A673 (cell line): ENCODE measurements at regions not wholly inside any gene's neighbourhood (a gene's known extent, or its start where the extent isn't known, plus 50 kb on each side); places are given as distances from the start of the nearest gene placed in this dataset.

ENCODE experiments used
- EZH2 ChIP-seq: fragments of 200-600 bp; sonication (generic); IDR thresholded peaks from 2 replicates; pipeline ENCODE4 v1.6.1; 2017; ENCODE audit warnings: borderline replicate concordance, low read depth, mild to moderate bottlenecking, mixed read lengths, antibody characterized with exemption, low read length; ENCODE audit not compliant: poor library complexity, severe bottlenecking
- TF ChIP-seq, protein P1 (sequence below): fragments of 300-800, 200-600 bp; sonication (generic); conservative IDR thresholded peaks from 2 replicates; pipeline ENCODE4 v1.5.1; 2017; ENCODE audit warnings: low read depth, mild to moderate bottlenecking, antibody characterized with exemption, low read length, moderate library complexity, mixed read lengths

DNA sequence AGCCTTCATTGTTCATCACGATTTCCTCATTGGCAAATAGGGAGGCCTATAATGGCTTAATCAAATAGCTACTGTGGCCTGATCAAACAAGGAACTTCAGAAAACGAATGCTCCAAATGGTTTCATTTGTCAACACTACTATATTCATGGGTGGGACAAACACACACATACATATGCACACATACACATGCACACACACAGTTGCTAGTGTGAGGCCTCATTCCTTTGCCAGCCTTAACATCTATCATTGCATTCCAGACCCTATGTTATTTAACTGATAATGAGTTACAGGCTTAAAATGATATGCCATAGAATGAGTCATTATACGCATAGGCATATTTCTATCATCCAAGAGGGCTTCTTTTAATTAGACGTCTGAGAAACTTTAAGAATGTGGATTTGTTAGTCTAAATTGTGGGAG is 140.2 kb downstream of the KLF5 start:
- TF ChIP-seq, protein P1, sequence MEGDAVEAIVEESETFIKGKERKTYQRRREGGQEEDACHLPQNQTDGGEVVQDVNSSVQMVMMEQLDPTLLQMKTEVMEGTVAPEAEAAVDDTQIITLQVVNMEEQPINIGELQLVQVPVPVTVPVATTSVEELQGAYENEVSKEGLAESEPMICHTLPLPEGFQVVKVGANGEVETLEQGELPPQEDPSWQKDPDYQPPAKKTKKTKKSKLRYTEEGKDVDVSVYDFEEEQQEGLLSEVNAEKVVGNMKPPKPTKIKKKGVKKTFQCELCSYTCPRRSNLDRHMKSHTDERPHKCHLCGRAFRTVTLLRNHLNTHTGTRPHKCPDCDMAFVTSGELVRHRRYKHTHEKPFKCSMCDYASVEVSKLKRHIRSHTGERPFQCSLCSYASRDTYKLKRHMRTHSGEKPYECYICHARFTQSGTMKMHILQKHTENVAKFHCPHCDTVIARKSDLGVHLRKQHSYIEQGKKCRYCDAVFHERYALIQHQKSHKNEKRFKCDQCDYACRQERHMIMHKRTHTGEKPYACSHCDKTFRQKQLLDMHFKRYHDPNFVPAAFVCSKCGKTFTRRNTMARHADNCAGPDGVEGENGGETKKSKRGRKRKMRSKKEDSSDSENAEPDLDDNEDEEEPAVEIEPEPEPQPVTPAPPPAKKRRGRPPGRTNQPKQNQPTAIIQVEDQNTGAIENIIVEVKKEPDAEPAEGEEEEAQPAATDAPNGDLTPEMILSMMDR: no peak
- no peak for TF ChIP-seq EZH2
